RWPE2 (cell line): ENCODE measurements at regions not wholly inside any gene's neighbourhood (a gene's known extent, or its start where the extent isn't known, plus 50 kb on each side); places are given as distances from the start of the nearest gene placed in this dataset.

ENCODE experiments used
- ATAC-seq: fragments of 200-7000 bp; cut with Tn5 transposase; 3 replicates; pipeline ENCODE4 v1.9.1; 2021; ENCODE audit warnings: low read depth
- DNase-seq: peaks from one replicate; pipeline ENCODE4 v3.0.0-alpha.2; 2020; ENCODE audit warnings: low spot score
- H3K27ac ChIP-seq: fragments of 450-650 bp; 2 replicates; pipeline ENCODE4 v1.5.1; 2017; ENCODE audit warnings: mild to moderate bottlenecking; ENCODE audit not compliant: poor library complexity, severe bottlenecking
- H3K27me3 ChIP-seq: fragments of 250-450 bp; sonication (Bioruptor Pico); 2 replicates; pipeline ENCODE4 v1.5.1; 2021; ENCODE audit warnings: mild to moderate bottlenecking, moderate library complexity; ENCODE audit not compliant: insufficient read depth, poor library complexity, severe bottlenecking
- H3K36me3 ChIP-seq: fragments of 250-450 bp; sonication (Bioruptor Pico); 2 replicates; pipeline ENCODE4 v1.5.1; 2020; ENCODE audit warnings: low read depth, mild to moderate bottlenecking, moderate library complexity
- H3K4me1 ChIP-seq: fragments of 250-450 bp; sonication (Bioruptor Pico); 2 replicates; pipeline ENCODE4 v1.5.1; 2021; ENCODE audit warnings: mild to moderate bottlenecking, moderate library complexity; ENCODE audit not compliant: insufficient read depth, poor library complexity, severe bottlenecking
- H3K4me3 ChIP-seq: fragments of 250-450 bp; sonication (Bioruptor Pico); 2 replicates; pipeline ENCODE4 v1.5.1; 2021; ENCODE audit warnings: mild to moderate bottlenecking, moderate library complexity; ENCODE audit not compliant: severe bottlenecking
- H3K9me3 ChIP-seq: fragments of 250-450 bp; sonication (Bioruptor Pico); 2 replicates; pipeline ENCODE4 v1.5.1; 2021; ENCODE audit warnings: mild to moderate bottlenecking, moderate library complexity; ENCODE audit not compliant: severe bottlenecking
- CTCF ChIP-seq: fragments of 450-650 bp; IDR thresholded peaks from one replicate; pipeline ENCODE4 v1.5.1; 2017; ENCODE audit warnings: mild to moderate bottlenecking, moderate library complexity; ENCODE audit not compliant: poor library complexity, severe bottlenecking

- DNase-seq: peak; percentile 58
- H3K27ac ChIP-seq: no peak overlapping the region
- H3K36me3 ChIP-seq: no peaks in the 10 kb centered on the region
- H3K27me3 ChIP-seq: peaks cover 6% of the 10 kb centered on the region
- H3K4me3 ChIP-seq: no peak overlapping the region
- no peaks in the 10 kb centered on the region for H3K4me1 ChIP-seq
- H3K9me3 ChIP-seq: no peaks in the 10 kb centered on the region
- TF ChIP-seq CTCF: no peak
- no peak for ATAC-seq
These were observed 512.7 kb downstream of the PREX1 start for GRCh38 chr20:48314925-48315592.

GRCh38 chr20:48313324-48313723 is 514.5 kb downstream of the PREX1 start:
- H3K36me3 ChIP-seq: no peaks in the 10 kb centered on the region
- ATAC-seq: no peak
- DNase-seq: no peak
- H3K27me3 ChIP-seq: peaks cover 4% of the 10 kb centered on the region
- no peaks in the 10 kb centered on the region for H3K9me3 ChIP-seq
- H3K4me3 ChIP-seq: no peak overlapping the region
- TF ChIP-seq CTCF: no peak
- H3K27ac ChIP-seq: no peak overlapping the region
- no peaks in the 10 kb centered on the region for H3K4me1 ChIP-seq

GRCh38 chr20:48311956-48312355 is 515.8 kb downstream of the PREX1 start:
- Histone ChIP-seq H3K9me3 (no peaks in the 10 kb centered on the region), H3K27ac (no peak overlapping the region), H3K36me3 (no peaks in the 10 kb centered on the region), H3K27me3 (no peaks in the 10 kb centered on the region), H3K4me1 (no peaks in the 10 kb centered on the region), H3K4me3 (no peak overlapping the region)
- TF ChIP-seq CTCF: no peak
- DNase-seq (no peak), ATAC-seq (no peak)

GRCh38 chr20:48310305-48310704 is 517.5 kb downstream of the PREX1 start:
- TF ChIP-seq CTCF: no peak
- H3K9me3 ChIP-seq: no peaks in the 10 kb centered on the region
- no peaks in the 10 kb centered on the region for H3K36me3 ChIP-seq
- DNase-seq: no peak
- H3K27me3 ChIP-seq: no peaks in the 10 kb centered on the region
- H3K4me3 ChIP-seq: no peak overlapping the region
- no peak overlapping the region for H3K27ac ChIP-seq
- H3K4me1 ChIP-seq: no peaks in the 10 kb centered on the region
- no peak for ATAC-seq

GRCh38 chr20:48309293-48309692 is 518.5 kb downstream of the PREX1 start:
- no peaks in the 10 kb centered on the region for H3K4me1 ChIP-seq
- H3K27me3 ChIP-seq: peaks cover 2% of the 10 kb centered on the region
- ATAC-seq (no peak), DNase-seq (no peak)
- H3K9me3 ChIP-seq: no peaks in the 10 kb centered on the region
- no peak for TF ChIP-seq CTCF
- H3K36me3 ChIP-seq: no peaks in the 10 kb centered on the region
- no peak overlapping the region for H3K27ac ChIP-seq
- no peak overlapping the region for H3K4me3 ChIP-seq
